ENCODE measurements at regions not wholly inside any gene's neighbourhood (a gene's known extent, or its start where the extent isn't known, plus 50 kb on each side); places are given as distances from the start of the nearest gene placed in this dataset.
"Not testable (repeated sequence)": the region's sequence is repeated elsewhere in the genome, so short reads cannot be mapped to it uniquely, and the experiment has no call there.

GRCh38 chr20:51275826-51276225 is 252.9 kb upstream of the KCNG1 start:
- DNase-seq (ENCODE audit: low read depth), result no peak
- no peak overlapping the region for H3K4me3 ChIP-seq (ENCODE audit: low read depth, low read length)
- no peak for TF ChIP-seq CTCF (IDR thresholded peaks at IDR 0.05; ENCODE audit: low read depth, low read length, missing control alignments)
- in situ Hi-C loops (cut with HindIII; ENCODE audit: low sequenced_read_pairs), result no loop called here

GRCh38 chr20:51275181-51275580 is 252.3 kb upstream of the KCNG1 start:
- in situ Hi-C loops (cut with HindIII; ENCODE audit: low sequenced_read_pairs), result no loop called here
- no peak for DNase-seq (ENCODE audit: low read depth)

GRCh38 chr20:51272401-51272800 is 249.5 kb upstream of the KCNG1 start:
- peak; percentile 16 for DNase-seq (ENCODE audit: low read depth)
- no peak for TF ChIP-seq CTCF (IDR thresholded peaks at IDR 0.05; ENCODE audit: low read depth, low read length, missing control alignments)
- H3K4me3 ChIP-seq (ENCODE audit: low read depth, low read length), result no peak overlapping the region
- in situ Hi-C loops (cut with HindIII; ENCODE audit: low sequenced_read_pairs), result no loop called here

More at GRCh38 chr20:51275181-51275580, 252.3 kb upstream of the KCNG1 start:
- no peak for TF ChIP-seq CTCF (IDR thresholded peaks at IDR 0.05; ENCODE audit: low read depth, low read length, missing control alignments)
- H3K4me3 ChIP-seq (ENCODE audit: low read depth, low read length), result no peak overlapping the region

GRCh38 chr20:51271931-51272330 is 249.0 kb upstream of the KCNG1 start:
- H3K4me3 ChIP-seq (ENCODE audit: low read depth, low read length), result no peak overlapping the region
- TF ChIP-seq CTCF (IDR thresholded peaks at IDR 0.05; ENCODE audit: low read depth, low read length, missing control alignments), result no peak
- DNase-seq (ENCODE audit: low read depth), result no peak
- in situ Hi-C loops (cut with HindIII; ENCODE audit: low sequenced_read_pairs), result no loop called here

GRCh38 chr20:51271289-51271688 is 248.4 kb upstream of the KCNG1 start:
- DNase-seq (ENCODE audit: low read depth); in situ Hi-C loops (cut with HindIII; ENCODE audit: low sequenced_read_pairs); H3K4me3 ChIP-seq (ENCODE audit: low read depth, low read length): not testable (repeated sequence)

GRCh38 chr20:51269671-51270070 is 246.8 kb upstream of the KCNG1 start:
- in situ Hi-C loops (cut with HindIII; ENCODE audit: low sequenced_read_pairs), result no loop called here
- H3K4me3 ChIP-seq (ENCODE audit: low read depth, low read length), result no peak overlapping the region
- no peak for TF ChIP-seq CTCF (IDR thresholded peaks at IDR 0.05; ENCODE audit: low read depth, low read length, missing control alignments)
- no peak for DNase-seq (ENCODE audit: low read depth)

GRCh38 chr20:51267679-51268078 is 244.8 kb upstream of the KCNG1 start:
- no peak for TF ChIP-seq CTCF (IDR thresholded peaks at IDR 0.05; ENCODE audit: low read depth, low read length, missing control alignments)
- DNase-seq (ENCODE audit: low read depth), result no peak
- H3K4me3 ChIP-seq (ENCODE audit: low read depth, low read length), result no peak overlapping the region
- in situ Hi-C loops (cut with HindIII; ENCODE audit: low sequenced_read_pairs), result no loop called here

Data from astrocyte of the cerebellum (primary cell).